ENCODE measurements at regions not wholly inside any gene's neighbourhood (a gene's known extent, or its start where the extent isn't known, plus 50 kb on each side); places are given as distances from the start of the nearest gene placed in this dataset.

DNA sequence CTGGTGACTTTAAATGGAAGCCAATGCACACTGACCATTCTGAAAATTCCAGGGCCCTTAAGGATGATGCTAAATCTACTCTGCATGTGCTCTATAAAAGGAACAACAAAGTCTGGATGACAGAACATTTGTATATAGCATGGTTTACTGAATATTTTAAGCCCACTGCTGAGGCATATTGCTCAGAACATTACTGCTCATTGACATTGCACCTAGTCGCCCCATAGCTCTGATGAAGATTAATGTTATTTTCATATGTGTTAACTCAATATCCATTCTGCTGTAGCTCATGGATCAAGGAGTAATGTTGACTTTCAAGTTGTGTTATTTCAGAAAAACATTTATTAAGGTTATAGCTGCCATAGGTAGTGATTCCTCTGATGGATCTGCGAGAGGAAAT lies 827.5 kb upstream of the CHAC2 start:
- TF ChIP-seq, protein P1, sequence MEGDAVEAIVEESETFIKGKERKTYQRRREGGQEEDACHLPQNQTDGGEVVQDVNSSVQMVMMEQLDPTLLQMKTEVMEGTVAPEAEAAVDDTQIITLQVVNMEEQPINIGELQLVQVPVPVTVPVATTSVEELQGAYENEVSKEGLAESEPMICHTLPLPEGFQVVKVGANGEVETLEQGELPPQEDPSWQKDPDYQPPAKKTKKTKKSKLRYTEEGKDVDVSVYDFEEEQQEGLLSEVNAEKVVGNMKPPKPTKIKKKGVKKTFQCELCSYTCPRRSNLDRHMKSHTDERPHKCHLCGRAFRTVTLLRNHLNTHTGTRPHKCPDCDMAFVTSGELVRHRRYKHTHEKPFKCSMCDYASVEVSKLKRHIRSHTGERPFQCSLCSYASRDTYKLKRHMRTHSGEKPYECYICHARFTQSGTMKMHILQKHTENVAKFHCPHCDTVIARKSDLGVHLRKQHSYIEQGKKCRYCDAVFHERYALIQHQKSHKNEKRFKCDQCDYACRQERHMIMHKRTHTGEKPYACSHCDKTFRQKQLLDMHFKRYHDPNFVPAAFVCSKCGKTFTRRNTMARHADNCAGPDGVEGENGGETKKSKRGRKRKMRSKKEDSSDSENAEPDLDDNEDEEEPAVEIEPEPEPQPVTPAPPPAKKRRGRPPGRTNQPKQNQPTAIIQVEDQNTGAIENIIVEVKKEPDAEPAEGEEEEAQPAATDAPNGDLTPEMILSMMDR (IDR thresholded peaks at IDR 0.05; ENCODE audit: low read depth, low read length), result no peak
- no peak overlapping the region for H3K4me3 ChIP-seq (ENCODE audit: low read depth, low read length)

DNA sequence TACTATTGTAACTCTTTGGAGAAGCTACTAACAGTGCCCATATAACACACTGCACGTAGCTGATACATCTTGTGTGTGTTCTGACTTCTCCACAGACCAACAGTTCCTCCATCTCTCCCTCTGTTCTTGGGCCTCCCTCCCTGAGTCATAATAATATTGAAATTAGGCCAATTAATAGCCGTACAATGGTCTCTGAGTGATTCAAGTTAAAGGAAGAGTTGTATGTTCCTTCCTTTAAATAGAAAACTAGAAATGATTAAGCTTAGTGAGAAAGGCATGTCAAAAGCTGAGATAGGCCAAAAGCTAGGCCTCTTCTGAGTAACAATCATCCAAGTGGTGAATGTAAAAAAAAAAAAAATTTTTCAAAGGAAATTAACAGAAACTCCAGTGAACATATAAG lies 828.4 kb upstream of the CHAC2 start:
- H3K4me3 ChIP-seq (ENCODE audit: low read depth, low read length), result no peak overlapping the region
- TF ChIP-seq, protein P1 (IDR thresholded peaks at IDR 0.05; ENCODE audit: low read depth, low read length), result no peak

DNA sequence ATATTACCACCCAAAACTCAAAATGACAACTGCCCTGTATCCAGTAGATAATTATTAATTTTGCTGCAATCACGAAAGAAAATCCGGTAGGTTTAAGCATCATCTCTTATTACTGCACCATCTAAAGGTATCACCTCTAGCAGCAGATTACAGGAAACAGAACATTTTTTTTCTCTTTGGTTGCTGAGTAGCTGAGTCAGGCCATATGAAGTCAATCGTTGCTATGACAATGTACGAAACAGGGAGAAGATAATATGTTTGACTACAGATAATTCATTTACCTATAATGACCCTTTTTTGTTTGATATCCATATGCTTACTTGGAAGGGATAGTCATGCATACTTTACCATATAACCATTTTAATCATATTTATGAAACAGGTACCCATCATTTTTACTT lies 831.6 kb upstream of the CHAC2 start:
- H3K4me3 ChIP-seq (ENCODE audit: low read depth, low read length), result no peak overlapping the region
- TF ChIP-seq, protein P1 (IDR thresholded peaks at IDR 0.05; ENCODE audit: low read depth, low read length), result no peak

DNA sequence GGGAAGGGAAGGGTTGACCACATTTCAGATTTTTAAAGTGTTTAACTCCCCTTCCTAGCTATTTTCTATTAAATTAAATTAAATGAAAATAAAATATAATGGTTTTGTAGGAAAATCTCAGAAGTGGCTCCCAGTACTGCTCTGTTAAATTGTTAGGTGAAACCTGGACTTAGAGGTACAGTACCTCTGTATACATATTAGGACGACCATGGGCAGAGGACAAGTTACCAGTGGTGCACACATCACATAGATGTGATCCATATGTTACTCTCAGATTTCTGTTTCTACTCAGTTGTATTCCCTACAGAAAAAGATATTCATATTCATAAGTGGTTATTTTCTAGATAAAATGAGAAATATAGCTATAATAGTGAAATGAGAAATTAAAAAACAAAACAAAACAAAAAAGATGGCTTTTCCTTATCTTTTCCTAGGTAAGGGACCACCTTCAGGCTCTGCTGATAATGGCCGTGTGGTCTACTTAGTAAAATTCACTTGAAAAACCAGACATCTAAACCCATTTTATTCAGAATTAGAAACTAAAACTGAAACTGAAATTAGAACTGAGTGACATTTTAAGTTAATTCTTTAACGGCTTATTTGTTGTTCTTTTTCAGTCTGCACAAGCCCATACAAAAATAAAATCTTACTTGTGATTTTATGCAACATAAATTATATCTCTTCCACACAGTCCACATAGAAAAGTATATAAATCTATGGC lies 832.5 kb upstream of the CHAC2 start:
- no peak overlapping the region for H3K4me3 ChIP-seq (ENCODE audit: low read depth, low read length)
- TF ChIP-seq, protein P1 (IDR thresholded peaks at IDR 0.05; ENCODE audit: low read depth, low read length), result no peak

DNA sequence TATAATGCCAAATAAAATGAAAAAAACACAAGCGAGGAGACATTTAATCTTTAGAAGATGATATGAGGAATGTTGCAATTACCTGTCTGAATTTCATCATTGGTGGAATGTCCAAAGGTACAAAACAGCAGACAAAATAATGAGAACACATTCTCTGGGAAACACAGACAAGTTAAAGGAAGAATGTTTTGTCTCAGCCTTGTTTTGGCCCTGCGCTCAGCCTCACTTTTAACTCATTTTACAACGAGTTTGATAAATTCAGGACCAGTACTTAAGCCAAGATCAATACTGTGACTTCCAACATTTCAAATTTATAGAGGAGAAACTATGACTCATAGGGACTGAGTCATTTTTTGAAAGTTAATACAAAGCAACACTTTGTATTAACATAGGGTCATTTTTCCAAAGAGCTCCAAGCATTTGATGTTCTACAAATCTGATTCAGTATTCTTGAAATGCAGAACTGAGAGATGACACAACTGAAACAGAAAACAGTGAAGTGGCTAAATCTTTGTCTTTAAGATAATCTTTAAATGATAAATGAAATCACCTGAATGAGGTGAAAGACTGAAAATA lies 833.2 kb upstream of the CHAC2 start:
- TF ChIP-seq, protein P1 (IDR thresholded peaks at IDR 0.05; ENCODE audit: low read depth, low read length), result no peak
- no peak overlapping the region for H3K4me3 ChIP-seq (ENCODE audit: low read depth, low read length)

DNA sequence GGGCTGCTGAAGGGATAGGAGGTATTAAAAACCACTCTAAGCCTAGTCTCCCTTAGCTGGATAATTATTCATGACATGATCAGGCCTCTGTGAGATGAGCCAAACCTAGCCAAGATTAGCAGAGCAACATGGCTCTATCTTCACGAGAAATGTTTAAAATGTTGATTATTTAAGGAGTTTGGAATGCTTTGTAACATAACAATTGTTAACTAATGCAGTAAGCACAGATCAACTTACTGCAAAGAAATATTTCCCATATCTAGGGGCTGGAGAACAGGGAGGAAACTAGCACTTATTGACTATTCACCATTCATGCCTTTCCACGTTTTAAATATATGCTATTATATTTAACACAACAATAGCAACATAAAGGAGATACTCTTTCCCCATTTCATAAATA lies 833.7 kb upstream of the CHAC2 start:
- TF ChIP-seq, protein P1 (IDR thresholded peaks at IDR 0.05; ENCODE audit: low read depth, low read length), result no peak

DNA sequence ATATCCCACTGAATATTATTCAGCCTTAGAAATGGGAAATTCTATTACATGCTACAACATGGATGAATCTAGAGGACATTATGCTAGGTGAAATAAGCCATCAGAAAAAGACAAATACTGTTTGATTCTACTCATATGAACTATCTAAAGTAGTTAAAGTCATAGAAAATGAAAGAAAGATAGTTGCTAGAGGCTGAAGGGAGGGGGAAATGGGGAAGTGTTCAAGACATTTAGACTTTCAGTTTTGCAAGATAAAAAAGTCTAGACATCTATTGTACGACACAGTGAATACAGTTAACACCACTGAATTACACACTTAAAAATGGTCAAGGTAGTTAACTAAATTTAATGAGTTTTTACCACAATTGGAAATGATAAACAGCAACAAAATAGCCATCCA lies 835.9 kb upstream of the CHAC2 start:
- TF ChIP-seq, protein P1 (IDR thresholded peaks at IDR 0.05; ENCODE audit: low read depth, low read length), result no peak
- no peak overlapping the region for H3K4me3 ChIP-seq (ENCODE audit: low read depth, low read length)

More for the DNA sequence above, 833.7 kb upstream of the CHAC2 start:
- no peak overlapping the region for H3K4me3 ChIP-seq (ENCODE audit: low read depth, low read length)
